Fibroblast of villous mesenchyme (primary cell): ENCODE measurements at regions not wholly inside any gene's neighbourhood (a gene's known extent, or its start where the extent isn't known, plus 50 kb on each side); places are given as distances from the start of the nearest gene placed in this dataset.
A peak's percentile ranks its signal among the peaks of the same experiment; 100 is the strongest.

Source experiments
- DNase-seq: peaks from one replicate; pipeline ENCODE4 v3.0.0-alpha.2; 2010; ENCODE audit warnings: low read depth
- H3K4me3 ChIP-seq: 2 replicates; pipeline ENCODE4 v1.5.1; 2011; ENCODE audit warnings: low read depth, mild to moderate bottlenecking, low read length
- TF ChIP-seq, protein P1 (sequence below): IDR thresholded peaks from 2 replicates; pipeline ENCODE4 v1.5.1; 2012; ENCODE audit warnings: low read depth, mild to moderate bottlenecking, low read length; ENCODE audit not compliant: insufficient read depth

DNA sequence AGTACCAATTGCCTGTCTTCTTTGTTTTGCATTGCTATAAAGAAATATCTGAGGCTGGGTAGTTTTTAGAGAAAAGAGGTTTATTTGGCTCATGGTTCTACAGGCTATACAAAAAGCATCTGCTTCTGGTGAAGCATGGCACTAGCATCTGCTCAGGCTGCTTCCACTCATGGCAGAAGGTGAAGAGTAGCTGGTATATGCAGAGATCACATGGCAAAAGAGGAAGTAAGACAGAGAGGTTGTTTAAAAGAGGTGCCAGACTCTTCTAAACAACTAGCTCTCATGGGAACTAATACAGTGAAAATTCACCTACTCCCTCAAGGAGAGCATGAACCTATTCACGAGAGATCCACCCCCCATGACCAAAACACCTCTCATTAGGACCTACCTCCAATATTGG is 56.7 kb upstream of the GUCA2B start:
- H3K4me3 ChIP-seq = no peak overlapping the region
- DNase-seq = no peak
- TF ChIP-seq, protein P1, sequence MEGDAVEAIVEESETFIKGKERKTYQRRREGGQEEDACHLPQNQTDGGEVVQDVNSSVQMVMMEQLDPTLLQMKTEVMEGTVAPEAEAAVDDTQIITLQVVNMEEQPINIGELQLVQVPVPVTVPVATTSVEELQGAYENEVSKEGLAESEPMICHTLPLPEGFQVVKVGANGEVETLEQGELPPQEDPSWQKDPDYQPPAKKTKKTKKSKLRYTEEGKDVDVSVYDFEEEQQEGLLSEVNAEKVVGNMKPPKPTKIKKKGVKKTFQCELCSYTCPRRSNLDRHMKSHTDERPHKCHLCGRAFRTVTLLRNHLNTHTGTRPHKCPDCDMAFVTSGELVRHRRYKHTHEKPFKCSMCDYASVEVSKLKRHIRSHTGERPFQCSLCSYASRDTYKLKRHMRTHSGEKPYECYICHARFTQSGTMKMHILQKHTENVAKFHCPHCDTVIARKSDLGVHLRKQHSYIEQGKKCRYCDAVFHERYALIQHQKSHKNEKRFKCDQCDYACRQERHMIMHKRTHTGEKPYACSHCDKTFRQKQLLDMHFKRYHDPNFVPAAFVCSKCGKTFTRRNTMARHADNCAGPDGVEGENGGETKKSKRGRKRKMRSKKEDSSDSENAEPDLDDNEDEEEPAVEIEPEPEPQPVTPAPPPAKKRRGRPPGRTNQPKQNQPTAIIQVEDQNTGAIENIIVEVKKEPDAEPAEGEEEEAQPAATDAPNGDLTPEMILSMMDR = no peak

DNA sequence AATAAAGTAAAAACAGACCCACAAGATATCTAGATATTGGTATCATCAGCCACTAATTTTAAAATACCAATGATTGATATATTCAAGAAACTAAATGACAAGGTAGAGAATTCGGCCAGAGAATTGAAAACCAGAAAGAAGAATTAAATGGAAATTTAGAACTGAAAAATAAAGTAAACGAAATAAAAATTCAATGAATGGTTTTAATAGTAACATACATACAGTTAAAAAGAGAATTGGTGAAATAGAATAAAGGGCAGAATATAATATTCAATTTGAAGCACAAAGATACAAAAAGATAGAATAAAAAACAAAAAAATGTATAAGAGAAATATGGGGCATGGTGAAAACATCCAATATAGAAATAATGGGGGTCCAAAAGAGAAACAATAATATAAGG is 64.0 kb upstream of the GUCA2B start:
- DNase-seq = no peak
- H3K4me3 ChIP-seq = no peak overlapping the region
- TF ChIP-seq, protein P1 = no peak

DNA sequence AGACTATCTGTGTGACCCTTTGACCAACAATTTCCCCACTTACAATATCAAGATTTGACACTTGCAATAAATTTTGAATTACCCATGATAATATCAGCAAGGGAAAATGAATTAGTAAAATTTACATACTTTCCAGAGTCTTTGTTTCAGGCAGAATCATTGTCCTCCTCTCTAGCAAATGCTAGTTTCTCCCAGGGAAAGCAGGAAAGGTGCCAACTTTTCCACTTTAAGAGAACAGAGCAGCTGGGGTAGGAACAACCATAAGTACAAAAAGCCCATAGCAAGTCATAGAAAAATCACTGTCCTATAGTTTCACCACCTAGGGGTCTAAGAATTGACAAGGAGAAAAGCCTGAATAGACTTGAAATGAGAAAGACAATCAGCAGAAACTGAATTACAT is 67.1 kb upstream of the GUCA2B start:
- no peak for DNase-seq
- H3K4me3 ChIP-seq = no peak overlapping the region
- TF ChIP-seq, protein P1 = no peak

DNA sequence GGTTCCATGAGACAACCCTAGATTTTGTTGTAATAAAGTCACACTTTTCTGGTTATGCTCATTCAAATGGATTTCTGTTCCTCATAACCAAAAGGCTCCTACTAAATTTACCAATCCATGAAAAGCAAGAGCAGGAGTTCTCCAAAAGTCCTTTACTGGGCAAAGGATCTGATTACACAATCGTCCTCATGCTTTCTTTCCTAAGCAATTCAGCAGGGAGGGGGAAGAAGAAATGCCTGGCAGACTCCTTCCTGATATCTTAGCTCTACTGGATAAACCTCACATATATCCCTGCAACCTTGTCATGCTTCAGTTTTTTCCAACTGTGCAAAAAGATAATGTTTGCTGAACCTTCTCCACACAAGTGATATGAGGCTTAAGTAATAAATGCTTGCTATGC is 67.6 kb upstream of the GUCA2B start:
- DNase-seq = peak; percentile 40
- H3K4me3 ChIP-seq = peak overlapping the region; percentile 32
- TF ChIP-seq, protein P1 = no peak

DNA sequence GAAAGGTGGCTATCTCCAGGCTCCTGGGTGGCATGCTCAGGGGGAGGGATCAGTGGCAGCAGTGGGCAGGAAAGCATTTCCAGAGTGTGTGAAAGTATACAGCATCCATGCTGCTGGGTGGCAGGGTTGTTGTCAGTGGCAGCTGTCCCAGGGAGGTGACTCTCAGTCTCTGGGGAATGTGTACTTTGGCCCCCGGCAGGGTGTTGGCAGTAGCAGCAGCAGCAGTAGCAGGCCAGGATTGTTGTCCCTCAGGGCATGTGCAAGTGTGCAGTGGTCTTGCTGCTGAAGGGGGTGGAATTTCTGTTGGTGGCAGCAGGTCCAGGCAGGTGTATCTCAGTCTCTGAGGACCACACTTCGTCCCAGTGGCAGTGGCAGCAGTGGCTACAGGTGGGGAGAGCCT is 71.7 kb upstream of the GUCA2B start:
- TF ChIP-seq, protein P1 = no peak
- H3K4me3 ChIP-seq = no peak overlapping the region
- no peak for DNase-seq

DNA sequence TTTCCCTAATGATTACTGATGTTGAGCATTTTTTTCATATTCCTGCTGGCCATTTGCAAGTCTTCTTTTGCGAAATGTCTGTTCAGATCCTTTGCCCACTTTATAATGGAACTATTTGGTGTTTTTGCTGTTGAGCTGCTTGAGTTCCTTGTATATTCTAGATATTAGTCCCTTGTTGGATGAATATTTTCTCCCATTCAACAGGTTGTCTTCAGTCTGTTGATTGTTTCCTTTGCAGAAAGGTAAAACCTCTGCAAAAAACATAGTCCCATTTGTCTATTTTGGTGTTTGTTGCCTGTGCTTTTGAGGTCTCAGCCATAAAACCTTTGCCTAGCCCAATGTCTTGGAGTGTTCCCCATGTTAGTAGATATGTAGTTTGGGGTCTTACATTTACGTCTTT is 78.0 kb upstream of the GUCA2B start:
- no peak overlapping the region for H3K4me3 ChIP-seq
- TF ChIP-seq, protein P1 = no peak
- DNase-seq = no peak

DNA sequence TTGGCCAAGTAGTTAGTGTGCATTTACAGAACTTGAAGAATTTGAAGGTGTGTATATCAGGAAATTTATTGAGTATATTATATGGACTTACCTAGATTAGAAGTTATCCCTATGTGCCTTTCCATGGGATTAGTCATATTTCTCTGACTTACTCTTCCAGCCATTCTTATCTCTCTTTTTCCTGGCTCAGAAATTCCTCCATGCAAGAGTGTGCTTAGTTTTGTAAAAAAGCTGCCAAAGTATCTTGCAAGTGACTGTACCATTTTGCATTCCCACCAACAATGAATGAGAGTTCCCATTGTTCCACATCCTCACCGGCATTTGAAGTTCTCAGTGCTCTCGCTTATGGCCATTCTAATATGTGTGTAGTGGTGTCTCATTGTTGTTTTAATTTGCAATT is 82.2 kb upstream of the GUCA2B start:
- DNase-seq = no peak
- TF ChIP-seq, protein P1 = no peak
- no peak overlapping the region for H3K4me3 ChIP-seq
